GM23338 (cell line): ENCODE measurements at regions not wholly inside any gene's neighbourhood (a gene's known extent, or its start where the extent isn't known, plus 50 kb on each side); places are given as distances from the start of the nearest gene placed in this dataset.

Source experiments
- ATAC-seq: fragments of 200-7000 bp; cut with Tn5 transposase; 3 replicates; pipeline ENCODE4 v1.9.1; 2020
- DNase-seq: peaks from one replicate; pipeline ENCODE4 v3.0.0-alpha.2; 2015; ENCODE audit warnings: low spot score
- H2AFZ ChIP-seq: fragments of 200-600 bp; sonication (generic); 2 replicates; pipeline ENCODE4 v1.8.0; 2016; ENCODE audit warnings: antibody characterized with exemption, mild to moderate bottlenecking, moderate library complexity
- H3F3A ChIP-seq: fragments of 200-600 bp; sonication (generic); replicated peaks from 2 replicates; pipeline ENCODE4 v1.8.0; 2017; ENCODE audit warnings: antibody characterized with exemption, mixed run types, low read depth
- H3K27ac ChIP-seq: fragments of 200-600 bp; sonication (generic); 2 replicates; pipeline ENCODE4 v1.6.1; 2016; ENCODE audit warnings: low read depth
- H3K27me3 ChIP-seq: fragments of 200-600 bp; sonication (generic); 2 replicates; pipeline ENCODE4 v1.8.0; 2016; ENCODE audit warnings: mild to moderate bottlenecking, mixed run types, moderate library complexity; ENCODE audit not compliant: insufficient read depth
- H3K36me3 ChIP-seq: fragments of 200-600 bp; sonication (generic); 2 replicates; pipeline ENCODE4 v1.8.0; 2016; ENCODE audit warnings: mild to moderate bottlenecking; ENCODE audit not compliant: insufficient read depth
- H3K4me1 ChIP-seq: fragments of 200-600 bp; sonication (generic); 2 replicates; pipeline ENCODE4 v1.8.0; 2016; ENCODE audit warnings: mild to moderate bottlenecking, moderate library complexity; ENCODE audit not compliant: insufficient read depth
- H3K4me2 ChIP-seq: fragments of 200-600 bp; sonication (generic); 2 replicates; pipeline ENCODE4 v1.7.1; 2017; ENCODE audit warnings: mixed run types
- H3K4me3 ChIP-seq: fragments of 200-600 bp; sonication (generic); 2 replicates; pipeline ENCODE4 v1.6.1; 2016; ENCODE audit warnings: mixed run types
- H3K79me2 ChIP-seq: fragments of 200-600 bp; sonication (generic); replicated peaks from 2 replicates; pipeline ENCODE4 v1.8.0; 2017; ENCODE audit warnings: mild to moderate bottlenecking; ENCODE audit not compliant: insufficient read depth
- H3K9me2 ChIP-seq: fragments of 200-600 bp; sonication (generic); 2 replicates; pipeline ENCODE4 v1.8.0; 2017; ENCODE audit not compliant: insufficient read depth
- H4K20me1 ChIP-seq: fragments of 200-600 bp; sonication (generic); replicated peaks from 2 replicates; pipeline ENCODE4 v1.8.0; 2017; ENCODE audit warnings: mild to moderate bottlenecking; ENCODE audit not compliant: insufficient read depth
- H3K27ac Mint-ChIP-seq: 2 replicates; pipeline ENCODE4 v1.8.0; 2020; ENCODE audit warnings: inconsistent platforms, mild to moderate bottlenecking, moderate library complexity, mixed read lengths
- H3K27me3 Mint-ChIP-seq: 3 replicates; pipeline ENCODE4 v1.8.0; 2022; ENCODE audit warnings: low read depth, mild to moderate bottlenecking, moderate library complexity, mixed read lengths, inconsistent platforms; ENCODE audit not compliant: insufficient read depth, poor library complexity
- H3K36me3 Mint-ChIP-seq: 3 replicates; pipeline ENCODE4 v1.8.0; 2021; ENCODE audit warnings: low read depth, mild to moderate bottlenecking, inconsistent platforms, moderate library complexity, mixed read lengths
- H3K4me1 Mint-ChIP-seq: 3 replicates; pipeline ENCODE4 v1.8.0; 2020; ENCODE audit warnings: mild to moderate bottlenecking, inconsistent platforms, mixed read lengths
- H3K4me3 Mint-ChIP-seq: 3 replicates; pipeline ENCODE4 v1.8.0; 2021; ENCODE audit warnings: moderate library complexity, mild to moderate bottlenecking, inconsistent platforms, mixed read lengths
- H3K9me3 Mint-ChIP-seq: 3 replicates; pipeline ENCODE4 v1.8.0; 2020; ENCODE audit warnings: moderate library complexity, mild to moderate bottlenecking, inconsistent platforms, mixed read lengths
- CTCF ChIP-seq, 2 experiments: fragments of 200-600 bp in 1 of 2; sonication (generic) in 1 of 2; conservative IDR thresholded peaks; 2 replicates each; pipeline versions ENCODE4 v1.5.1 to v1.6.1; 2016 to 2017; ENCODE audit warnings: antibody characterized with exemption in 2 of 2, low read depth in 2 of 2, mild to moderate bottlenecking in 2 of 2, moderate library complexity in 1 of 2
- ETS1 ChIP-seq: IDR thresholded peaks from 2 replicates; pipeline ENCODE4 v1.6.1; 2016; ENCODE audit warnings: antibody characterized with exemption
- EZH2phosphoT487 ChIP-seq: fragments of 200-600 bp; sonication (generic); IDR thresholded peaks from one replicate; pipeline ENCODE4 v1.8.1; 2018; ENCODE audit warnings: antibody characterized with exemption; ENCODE audit not compliant: unreplicated experiment
- JUNB ChIP-seq: IDR thresholded peaks from one replicate; pipeline ENCODE4 v1.6.1; 2016; ENCODE audit warnings: antibody characterized with exemption; ENCODE audit not compliant: unreplicated experiment
- POLR2AphosphoS5 ChIP-seq: IDR thresholded peaks from 2 replicates; pipeline ENCODE4 v1.6.1; 2016; ENCODE audit warnings: antibody characterized with exemption, low read depth
- REST ChIP-seq: IDR thresholded peaks from one replicate; pipeline ENCODE4 v1.6.1; 2018; ENCODE audit warnings: antibody characterized with exemption; ENCODE audit not compliant: unreplicated experiment
- ZNF331 ChIP-seq: fragments of 250-450 bp; sonication (Bioruptor Pico); IDR thresholded peaks from 2 replicates; pipeline ENCODE4 v1.5.0; 2020; ENCODE audit warnings: low read depth, mild to moderate bottlenecking, moderate library complexity
- ZNF462 ChIP-seq: fragments of 250-450 bp; sonication (Bioruptor Pico); IDR thresholded peaks from 2 replicates; pipeline ENCODE4 v1.5.0; 2020; ENCODE audit warnings: mild to moderate bottlenecking, moderate library complexity

GRCh38 chr13:102970542-102970941, 95.7 kb downstream of the SLC10A2 start:
- Histone ChIP-seq H3F3A (no peaks in the 10 kb centered on the region), H4K20me1 (no peaks in the 10 kb centered on the region), H2AFZ (no peak overlapping the region), H3K4me2 (no peak overlapping the region), H3K9me2 (no peaks in the 10 kb centered on the region; the same call in 1 of the 2 replicates), H3K27ac (no peak overlapping the region), H3K4me3 (no peak overlapping the region), H3K27me3 (no peaks in the 10 kb centered on the region), H3K79me2 (no peaks in the 10 kb centered on the region), H3K36me3 (no peaks in the 10 kb centered on the region), H3K4me1 (no peaks in the 10 kb centered on the region)
- Mint-ChIP-seq H3K27ac (no peak overlapping the region), H3K4me1 (peaks cover 7% of the 10 kb centered on the region; the same call in 2 of the 3 replicates), H3K9me3 (no peaks in the 10 kb centered on the region), H3K4me3 (no peak overlapping the region), H3K27me3 (peaks cover 4% of the 10 kb centered on the region), H3K36me3 (no peaks in the 10 kb centered on the region)
- DNase-seq (no peak), ATAC-seq (no peak)
- TF ChIP-seq ETS1 (no peak), JUNB (no peak), REST (no peak), ZNF331 (no peak)

GRCh38 chr13:102968572-102969228, 97.5 kb downstream of the SLC10A2 start:
- Mint-ChIP-seq H3K9me3 (no peaks in the 10 kb centered on the region), H3K4me3 (no peak overlapping the region), H3K4me1 (no peaks in the 10 kb centered on the region), H3K27ac (no peak overlapping the region), H3K36me3 (no peaks in the 10 kb centered on the region), H3K27me3 (peaks cover 4% of the 10 kb centered on the region)
- Histone ChIP-seq H3K36me3 (no peaks in the 10 kb centered on the region), H3F3A (no peaks in the 10 kb centered on the region), H4K20me1 (no peaks in the 10 kb centered on the region), H3K4me1 (no peaks in the 10 kb centered on the region), H3K27me3 (no peaks in the 10 kb centered on the region), H3K27ac (no peak overlapping the region), H3K4me3 (no peak overlapping the region), H3K4me2 (no peak overlapping the region), H2AFZ (no peak overlapping the region), H3K9me2 (no peaks in the 10 kb centered on the region; the same call in 1 of the 2 replicates), H3K79me2 (no peaks in the 10 kb centered on the region)
- no peak for DNase-seq
- ATAC-seq = no peak
- no peak for TF ChIP-seq POLR2AphosphoS5
- no peak for TF ChIP-seq JUNB
- TF ChIP-seq ZNF462 (CRISPR knock-in tag) = no peak
- TF ChIP-seq CTCF (conservative IDR thresholded peaks at IDR 0.05; ENCODE audit: low read depth in 2 of 2) = no peak
- TF ChIP-seq EZH2phosphoT487 = no peak
